ENCODE measurements at regions not wholly inside any gene's neighbourhood (a gene's known extent, or its start where the extent isn't known, plus 50 kb on each side); places are given as distances from the start of the nearest gene placed in this dataset.

GRCh38 chr2:167431949-167432348, 543.7 kb downstream of the XIRP2 start:
- no peak overlapping the region for H3K18ac ChIP-seq (ENCODE audit: extremely low read depth, low read length)
- no peak overlapping the region for H3K4ac ChIP-seq (replicated peaks; ENCODE audit: insufficient read length, low read depth, low read length)
- no peak overlapping the region for H2AK5ac ChIP-seq (ENCODE audit: low read depth, low read length)
- no peaks in the 10 kb centered on the region; the same call in 1 of the 2 replicates for H3K23me2 ChIP-seq (ENCODE audit: low read depth, low read length)
- H4K20me1 ChIP-seq (replicated peaks in 1 of 2; ENCODE audit: control insufficient read depth in 1 of 2, insufficient read depth in 2 of 2, low read length in 2 of 2): peaks cover 0 to 3% of the 10 kb centered on the region in 2 experiments
- peaks cover 0 to 28% of the 10 kb centered on the region in 2 experiments; a peak in 2 of 4 replicates for H3K79me2 ChIP-seq (ENCODE audit: control insufficient read depth in 1 of 2, insufficient read depth in 2 of 2, low read length in 2 of 2)
- no peaks in the 10 kb centered on the region; the same call in 1 of the 2 replicates for H3K79me1 ChIP-seq (ENCODE audit: low read depth, low read length)
- peak overlapping the region in 1 of 4 experiments; percentile 34; a peak in 1 of 7 replicates for H3K9ac ChIP-seq (replicated peaks in 1 of 4; ENCODE audit: extremely low read depth in 1 of 4, low read depth in 3 of 4, low read length in 3 of 4)
- no peak overlapping the region for H4K5ac ChIP-seq (ENCODE audit: insufficient read length, low read depth, low read length)
- no peak overlapping the region for H2BK20ac ChIP-seq (ENCODE audit: low read length)
- no peak overlapping the region for H2BK5ac ChIP-seq (ENCODE audit: low read depth, low read length)
- no peaks in the 10 kb centered on the region for H3K27me3 ChIP-seq (replicated peaks in 1 of 4; ENCODE audit: control insufficient read depth in 3 of 4, extremely low read depth in 1 of 4, insufficient read depth in 3 of 4, low read length in 3 of 4)
- no peak overlapping the region for H2BK12ac ChIP-seq (ENCODE audit: low read depth, low read length)
- no peak overlapping the region for H2AFZ ChIP-seq (ENCODE audit: low read length)
- no peak overlapping the region for H3K4me2 ChIP-seq (ENCODE audit: insufficient read depth in 1 of 2, low read depth in 2 of 2, low read length in 2 of 2)
- TF ChIP-seq TAF7 (optimal IDR thresholded peaks at IDR 0.05; ENCODE audit: borderline replicate concordance, low read depth, low read length): no peak
- no peak for TF ChIP-seq CHD2 (IDR thresholded peaks at IDR 0.05; ENCODE audit: low read length)
- no peak for TF ChIP-seq SIRT6 (IDR thresholded peaks at IDR 0.05; ENCODE audit: low read length)
- TF ChIP-seq TCF12 (IDR thresholded peaks at IDR 0.05; ENCODE audit: low read depth, low read length): no peak
- no peak for TF ChIP-seq EZH2 (IDR thresholded peaks at IDR 0.05; ENCODE audit: low read depth, low read length, severe bottlenecking)
- TF ChIP-seq JUN (IDR thresholded peaks at IDR 0.05; ENCODE audit: low read depth, low read length): no peak
- TF ChIP-seq KDM4A (IDR thresholded peaks at IDR 0.05; ENCODE audit: low read depth, low read length, severe bottlenecking): no peak
- CTCF ChIA-PET (ENCODE audit: partially characterized antibody): interaction anchor here (0.8 kb wide), 1 partner anchor 351 kb away, joined by 3 read pairs; no protein-coding TSS in a partner anchor
- no peak overlapping the region for H3K14ac ChIP-seq (ENCODE audit: insufficient read length)
- H2BK120ac ChIP-seq (replicated peaks; ENCODE audit: low read depth, low read length): no peak overlapping the region
- no peak overlapping the region for H3K23ac ChIP-seq (ENCODE audit: insufficient read length)
- peaks cover 0 to 6% (median 2%) of the 10 kb centered on the region in 4 experiments; a peak in 2 of 7 replicates for H3K4me1 ChIP-seq (replicated peaks in 1 of 4; ENCODE audit: control insufficient read depth in 3 of 4, insufficient read depth in 4 of 4, low read length in 3 of 4)
- H3K4me3 ChIP-seq (ENCODE audit: extremely low read depth in 1 of 4, insufficient read depth in 2 of 4, low read depth in 3 of 4, low read length in 4 of 4): no peak overlapping the region
- no peak overlapping the region for H3K27ac ChIP-seq (ENCODE audit: low read depth, low read length)
- H3K9me3 ChIP-seq (ENCODE audit: insufficient read depth in 2 of 2, low read depth in 1 of 2, low read length in 1 of 2): no peaks in the 10 kb centered on the region
- H2BK15ac ChIP-seq (ENCODE audit: low read length): no peak overlapping the region
- FAIRE-seq: no peak
- H3K36me3 ChIP-seq (ENCODE audit: control insufficient read depth in 2 of 4, insufficient read depth in 4 of 4, low read length in 3 of 4): no peaks in the 10 kb centered on the region
- DNase-seq (ENCODE audit: low read depth in 1 of 2, low spot score in 2 of 2): no peak
- POLR2A ChIA-PET (ENCODE audit: partially characterized antibody): no interaction called here
- H4K91ac ChIP-seq (replicated peaks; ENCODE audit: insufficient read length, low read length): no peak overlapping the region
- H4K8ac ChIP-seq (ENCODE audit: extremely low read depth, insufficient read depth, low read length): no peak overlapping the region
- 87% methylated on average over 2 of the region's 2 CpGs; no CpG with 5 or more reads in 1 of the 2 experiments for WGBS, 2 experiments (ENCODE audit: extremely low coverage in 1 of 2, insufficient coverage in 1 of 2, insufficient read length in 1 of 2, insufficient replicate concordance in 2 of 2, low coverage in 1 of 2, low lambda C conversion rate in 2 of 2, missing lambda C conversion rate in 1 of 2)
- H3K56ac ChIP-seq (replicated peaks; ENCODE audit: insufficient read length, low read depth, low read length): no peak overlapping the region
